DMS79 treated with DMSO at 0.1 percent for 48 hours (cell line): ENCODE measurements at regions not wholly inside any gene's neighbourhood (a gene's known extent, or its start where the extent isn't known, plus 50 kb on each side); places are given as distances from the start of the nearest gene placed in this dataset.
"Not testable (repeated sequence)": the region's sequence is repeated elsewhere in the genome, so short reads cannot be mapped to it uniquely, and the experiment has no call there.

Source experiments
- DNase-seq: peaks from one replicate; lab custom pipeline; 2025; lab: John Stamatoyannopoulos, UW

DNA sequence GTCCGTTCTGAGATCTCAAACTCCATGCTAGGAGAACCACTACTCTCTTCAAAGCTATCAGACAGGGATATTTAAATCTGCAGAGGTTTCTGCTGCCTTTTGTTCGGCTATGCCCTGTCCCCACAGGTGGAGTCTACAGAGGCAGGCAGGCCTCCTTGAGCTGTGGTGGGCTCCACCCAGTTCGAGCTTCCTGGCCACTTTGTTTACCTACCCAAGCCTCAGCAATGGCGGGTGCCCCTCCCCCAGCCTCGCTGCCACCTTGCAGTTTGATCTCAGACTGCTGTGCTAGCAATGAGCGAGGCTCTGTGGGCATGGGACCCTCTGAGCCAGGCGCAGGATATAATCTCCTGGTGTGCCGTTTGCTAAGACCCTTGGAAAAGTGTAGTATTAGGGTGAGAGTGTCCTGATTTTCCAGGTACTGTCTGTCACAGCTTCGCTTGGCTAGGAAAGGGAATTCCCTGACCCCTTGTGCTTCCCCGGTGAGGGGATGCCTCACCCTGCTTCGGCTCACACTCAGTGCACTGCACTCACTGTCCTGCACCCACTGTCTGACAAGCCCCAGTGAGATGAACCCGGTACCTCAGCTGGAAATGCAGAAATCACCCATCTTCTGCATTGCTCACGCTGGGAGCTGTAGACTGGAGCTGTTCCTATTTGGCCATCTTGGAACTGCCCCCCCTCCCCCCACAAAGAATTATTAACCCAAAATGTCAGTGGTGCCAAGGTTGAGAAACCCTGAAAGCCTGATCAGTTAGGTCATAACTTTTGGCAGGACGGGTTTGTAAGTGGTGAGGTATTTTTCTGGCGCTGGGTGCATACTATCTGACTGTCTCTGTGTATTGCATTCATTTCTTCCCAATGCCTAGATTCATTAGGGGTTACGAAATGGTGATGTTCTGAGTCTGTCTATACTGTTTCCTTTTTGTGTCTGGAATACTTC, 181.4 kb downstream of the TEX29 start:
- not testable (repeated sequence) for DNase-seq

DNA sequence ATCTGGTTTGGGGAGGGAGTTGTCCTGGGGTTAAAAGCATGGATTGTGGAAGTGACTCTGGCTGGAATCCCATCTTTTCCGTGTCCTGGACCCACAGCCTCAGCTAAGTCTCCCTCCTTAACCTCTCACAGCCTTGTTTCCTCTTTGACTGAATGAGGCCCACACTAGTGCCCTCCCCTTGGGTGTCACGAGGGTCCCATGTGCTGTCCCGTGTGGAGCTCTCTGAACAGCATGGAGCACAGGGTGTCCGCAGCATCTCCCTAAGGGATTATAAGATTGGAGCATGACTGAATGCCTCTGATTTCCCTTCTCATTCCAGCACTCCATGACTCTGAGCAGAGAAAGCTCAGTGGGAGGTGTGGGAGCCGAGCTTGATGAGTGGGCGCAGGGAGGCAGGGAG, 182.5 kb downstream of the TEX29 start:
- DNase-seq: no peak

DNA sequence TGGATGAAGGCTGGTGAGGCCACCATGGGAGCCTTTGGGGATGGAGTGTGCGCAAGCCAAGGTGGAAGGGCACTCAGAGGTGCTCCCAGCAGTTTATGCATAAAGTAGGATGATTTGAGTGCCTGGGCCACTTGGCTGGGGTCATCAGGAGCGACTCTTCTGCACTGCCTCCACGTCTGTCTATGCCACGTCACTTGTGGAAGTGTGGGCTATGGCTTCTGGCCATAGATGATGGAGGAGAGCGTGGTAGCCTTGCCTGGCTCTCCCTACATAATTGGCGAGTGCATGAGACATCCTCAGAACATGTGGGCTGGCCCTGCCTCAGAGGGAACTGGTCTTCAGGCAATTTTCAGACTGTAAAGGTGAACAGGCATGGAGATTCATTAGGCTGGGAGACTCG, 182.9 kb downstream of the TEX29 start:
- no peak for DNase-seq

DNA sequence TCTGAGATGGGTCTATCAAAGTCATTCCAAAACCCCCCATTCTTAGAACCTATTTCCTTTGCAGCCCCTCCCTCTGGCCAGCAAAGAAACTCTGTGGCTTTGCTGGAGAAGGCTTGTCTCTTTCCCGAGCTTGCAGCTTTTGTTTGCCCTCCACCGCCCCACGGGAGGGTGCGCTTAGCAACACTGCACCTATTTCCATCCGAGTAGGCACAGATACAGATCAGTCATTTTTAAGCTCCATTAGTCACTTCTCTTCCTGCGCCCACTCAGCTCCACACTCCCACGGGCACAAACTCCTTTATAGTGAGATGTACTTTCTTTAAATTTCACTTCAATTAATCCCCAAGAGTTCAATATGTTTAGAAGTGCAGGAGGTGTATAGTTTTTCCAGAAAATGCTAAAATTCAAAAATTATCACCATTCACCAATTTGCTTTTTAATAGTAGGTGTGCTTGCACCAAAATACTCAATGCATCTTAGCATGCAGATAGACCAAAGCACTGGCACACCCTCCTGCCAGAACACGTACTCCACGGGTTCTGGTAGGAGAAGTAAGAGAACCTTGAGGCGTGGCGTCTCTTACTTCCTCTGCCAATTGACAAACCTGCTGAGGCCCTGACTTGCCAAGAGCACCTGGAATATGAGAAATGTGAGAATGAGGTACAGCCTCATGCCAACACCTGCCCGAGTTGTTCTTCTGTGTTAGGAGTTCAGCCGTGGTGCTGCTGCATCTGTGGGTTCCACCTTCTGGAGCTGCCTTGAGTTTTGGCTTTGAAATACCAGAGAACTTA, 183.7 kb downstream of the TEX29 start:
- DNase-seq: peak; percentile 79

DNA sequence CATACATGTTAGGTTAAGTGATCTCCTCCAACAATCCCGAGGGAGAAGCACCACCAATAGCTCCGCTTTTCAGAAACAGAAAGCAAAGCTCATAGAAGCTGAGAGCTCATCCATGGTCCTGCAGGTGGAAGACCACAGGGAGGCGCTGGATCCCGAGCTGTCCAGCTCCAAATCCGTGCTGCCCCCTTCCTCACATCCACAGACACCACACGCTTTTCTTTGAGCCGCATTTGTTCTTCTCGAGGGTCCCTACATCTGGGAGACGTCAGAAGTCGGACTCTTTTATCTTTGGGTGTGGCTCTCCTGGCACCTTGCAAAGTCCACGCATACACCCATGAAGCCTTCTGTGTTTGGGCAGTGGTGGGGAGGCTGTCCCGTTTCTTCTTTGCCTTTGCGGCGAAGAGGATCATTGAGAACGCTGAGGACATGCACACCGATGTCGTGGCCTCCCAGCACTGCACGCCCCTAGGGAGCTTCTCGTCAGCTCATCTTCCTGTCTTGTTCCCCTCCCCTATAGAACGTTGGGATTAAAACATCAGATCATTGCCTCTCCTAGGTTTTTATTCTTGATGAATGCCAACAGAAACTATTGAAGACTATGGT, 184.8 kb downstream of the TEX29 start:
- no peak for DNase-seq

DNA sequence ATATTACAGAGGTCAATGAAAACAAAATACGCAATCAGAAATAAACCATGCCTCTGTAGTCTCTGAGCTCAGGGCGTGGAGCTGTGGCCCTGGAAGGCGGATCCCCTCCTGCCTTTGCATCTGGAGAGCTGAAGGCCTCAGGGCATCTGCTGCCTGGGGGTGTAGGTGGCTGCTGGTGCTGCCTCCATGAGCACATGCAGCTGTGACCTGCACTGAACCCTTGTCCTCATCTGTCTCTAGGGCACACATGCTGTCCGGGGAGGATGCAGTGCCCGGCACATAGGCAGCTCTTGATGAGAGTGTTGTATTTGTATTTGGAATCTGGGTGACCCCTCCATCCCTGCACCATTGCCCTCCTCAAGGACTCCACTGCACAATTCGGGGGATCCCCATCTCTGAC, 185.7 kb downstream of the TEX29 start:
- DNase-seq: no peak

DNA sequence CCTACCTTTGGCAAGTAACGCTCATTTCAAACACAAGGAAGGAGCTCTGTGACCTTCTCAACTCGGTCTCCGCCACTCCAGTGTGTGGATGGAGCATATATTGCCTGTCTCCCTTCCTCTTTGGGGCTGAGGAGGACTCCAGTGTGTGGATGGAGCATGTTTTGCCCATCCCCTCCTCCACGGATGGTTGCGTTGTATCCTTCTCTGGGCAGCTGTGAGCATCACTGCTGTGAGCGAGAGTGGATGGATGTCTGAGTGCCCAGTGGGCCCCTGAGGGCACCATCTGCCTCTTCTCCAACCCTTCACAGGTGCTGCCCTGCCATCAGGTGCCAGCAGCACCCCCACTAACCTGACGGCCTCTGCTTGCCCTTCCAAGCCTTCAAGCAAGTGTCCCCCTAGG, 186.2 kb downstream of the TEX29 start:
- DNase-seq: no peak

DNA sequence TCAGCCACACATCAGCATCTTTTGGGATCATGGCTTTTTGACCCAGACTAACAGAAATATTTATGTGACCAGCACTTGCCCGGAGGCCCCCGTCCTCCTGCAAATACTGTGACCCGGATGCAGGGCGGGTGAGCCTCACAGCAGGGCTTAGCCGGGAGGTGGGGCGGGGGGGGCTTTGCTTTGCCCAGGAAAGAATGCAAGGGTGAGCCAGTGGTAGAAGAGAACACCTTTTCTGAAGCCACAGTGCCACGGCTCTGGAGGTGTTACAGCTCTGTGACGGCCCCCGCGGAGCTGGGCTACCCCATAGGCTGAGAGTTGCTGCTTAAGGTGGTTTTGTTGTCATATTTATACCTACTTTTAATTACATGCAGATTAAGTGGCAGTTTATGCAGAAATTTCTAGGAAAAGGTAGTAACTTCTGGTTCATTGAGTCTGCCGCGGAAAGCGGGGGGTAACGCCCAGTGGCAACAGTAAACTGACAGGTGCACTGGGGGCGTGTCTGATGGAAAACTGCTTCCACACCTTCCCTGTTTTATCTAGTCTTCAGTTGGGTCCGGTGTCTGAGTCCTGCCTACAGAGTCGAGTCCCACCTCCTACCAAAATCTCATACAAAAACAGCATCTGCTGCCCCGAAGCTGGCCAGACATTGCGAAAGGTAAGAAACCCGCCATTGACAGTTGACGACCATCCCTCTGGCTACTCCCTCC, 187.9 kb downstream of the TEX29 start:
- peak; percentile 77 for DNase-seq

DNA sequence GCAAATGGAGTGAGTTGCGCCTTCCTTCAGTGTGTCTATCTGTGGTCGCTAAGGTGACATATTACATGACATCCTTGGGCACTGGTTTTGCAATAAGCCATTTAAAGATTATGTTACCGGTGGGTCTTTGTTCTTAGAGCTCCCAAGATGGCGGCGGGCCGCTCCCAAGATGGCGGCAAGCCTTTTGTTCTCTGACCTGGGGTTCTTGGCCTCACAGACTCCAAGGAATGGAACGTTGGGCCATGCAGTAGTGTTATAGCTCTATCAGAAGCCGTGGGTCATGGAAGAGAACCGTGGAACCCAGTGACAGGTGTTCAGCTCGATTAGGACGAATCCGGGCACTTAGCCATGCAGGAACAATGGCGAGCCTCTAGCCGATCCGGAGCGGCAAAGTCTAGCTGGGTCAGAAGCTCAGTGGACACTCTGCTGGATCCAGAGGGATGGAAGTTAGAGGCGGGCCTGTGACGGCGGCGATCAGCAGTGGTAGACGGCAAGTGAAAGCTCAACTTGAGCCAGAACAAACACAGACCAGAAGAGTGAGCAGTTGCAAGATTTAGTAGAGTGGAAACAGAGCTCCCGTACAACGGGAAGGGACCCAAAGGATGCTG, 188.6 kb downstream of the TEX29 start:
- DNase-seq: peak; percentile 67

DNA sequence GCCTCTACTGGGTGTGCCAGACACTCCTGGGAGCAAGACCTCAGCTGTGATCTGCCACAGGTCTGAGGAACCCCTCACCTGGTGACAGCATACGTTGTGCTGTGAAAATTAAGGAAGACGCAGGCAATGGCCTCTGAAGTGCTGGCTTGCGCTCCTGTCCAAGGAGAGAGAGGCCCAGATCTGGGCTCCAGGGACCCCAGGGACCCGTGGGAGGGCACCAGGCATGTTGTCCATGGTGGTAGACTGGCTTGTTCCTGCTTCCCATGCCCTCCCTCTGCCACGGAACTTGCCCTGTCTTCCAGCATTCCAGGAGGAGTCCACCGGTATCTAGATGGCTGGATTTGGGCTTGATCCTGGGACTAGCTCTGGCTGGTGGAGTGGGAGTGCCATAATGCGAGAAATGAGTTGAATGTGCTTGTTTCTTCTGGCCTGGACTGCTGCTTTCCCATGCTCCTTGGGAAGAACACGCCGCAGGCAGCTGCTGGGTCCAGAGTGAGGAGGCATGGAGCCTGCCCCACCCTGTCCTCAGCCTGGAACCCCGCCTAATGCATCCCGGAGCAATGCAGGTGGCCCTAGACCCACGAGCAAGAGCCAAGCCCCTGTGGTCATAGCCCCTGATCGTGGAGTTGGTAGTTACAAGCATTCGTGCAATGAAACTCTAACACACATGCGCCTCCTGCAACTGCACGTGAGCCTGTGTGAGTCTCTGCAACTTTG, 190.2 kb downstream of the TEX29 start:
- DNase-seq: no peak

DNA sequence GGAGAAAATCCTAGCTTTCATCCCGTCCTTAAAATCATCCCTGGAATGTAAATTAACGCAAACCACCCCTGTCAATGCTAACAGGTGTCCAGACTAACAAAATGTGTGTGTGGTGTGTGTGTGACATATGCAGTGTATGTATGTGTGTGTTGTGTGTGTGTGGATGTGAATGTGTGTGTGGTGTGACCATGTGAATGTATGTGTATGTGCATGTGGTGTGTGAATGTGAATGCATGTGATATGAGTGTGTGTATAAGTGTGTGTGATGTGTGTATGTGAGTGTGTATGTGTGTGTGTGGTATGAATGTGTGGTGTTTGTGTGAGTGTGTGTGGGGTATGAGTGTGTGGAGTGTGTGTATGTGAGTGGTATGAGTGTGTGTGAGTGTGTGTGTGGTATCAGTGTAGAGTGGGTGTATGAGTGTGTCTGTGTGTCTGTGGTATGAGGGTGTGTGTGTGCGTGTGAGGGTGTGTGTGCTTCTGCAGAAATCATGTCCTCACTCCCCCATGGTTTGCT, 190.8 kb downstream of the TEX29 start:
- DNase-seq: no peak

DNA sequence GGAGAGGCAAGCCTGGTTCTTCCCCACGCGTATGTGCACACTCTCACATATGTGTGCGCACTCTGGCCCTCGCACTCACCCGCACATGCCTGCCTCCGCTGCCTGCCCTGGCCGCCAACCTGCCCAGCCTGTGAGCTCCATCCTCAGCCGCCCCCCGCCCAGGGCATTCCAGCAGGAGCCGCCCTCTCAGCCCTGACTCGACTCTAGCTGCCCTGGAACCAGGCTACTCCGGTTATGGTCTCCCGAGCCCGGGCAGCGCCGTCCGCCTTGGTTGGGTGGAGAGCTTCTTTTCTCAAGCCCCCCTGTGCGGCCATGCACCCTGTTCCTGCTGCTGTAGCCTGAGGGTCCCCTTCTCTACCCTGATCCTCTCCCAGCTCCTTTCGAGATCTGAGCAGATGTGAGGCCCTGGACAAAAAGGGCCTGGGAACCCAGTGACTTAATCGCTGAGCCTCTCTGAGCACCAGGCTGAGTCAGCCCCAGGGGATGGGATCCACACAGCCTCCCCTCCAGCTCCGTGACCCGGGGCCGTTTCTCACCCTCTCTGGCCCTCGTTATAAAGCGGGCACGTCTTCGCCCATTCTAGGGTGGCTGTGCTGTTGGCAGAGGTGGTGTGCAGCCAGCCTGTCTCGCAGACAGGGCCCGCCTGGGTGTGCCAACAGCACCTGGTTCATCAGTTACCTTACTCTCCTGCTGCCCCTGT, 191.5 kb downstream of the TEX29 start:
- DNase-seq: no peak

DNA sequence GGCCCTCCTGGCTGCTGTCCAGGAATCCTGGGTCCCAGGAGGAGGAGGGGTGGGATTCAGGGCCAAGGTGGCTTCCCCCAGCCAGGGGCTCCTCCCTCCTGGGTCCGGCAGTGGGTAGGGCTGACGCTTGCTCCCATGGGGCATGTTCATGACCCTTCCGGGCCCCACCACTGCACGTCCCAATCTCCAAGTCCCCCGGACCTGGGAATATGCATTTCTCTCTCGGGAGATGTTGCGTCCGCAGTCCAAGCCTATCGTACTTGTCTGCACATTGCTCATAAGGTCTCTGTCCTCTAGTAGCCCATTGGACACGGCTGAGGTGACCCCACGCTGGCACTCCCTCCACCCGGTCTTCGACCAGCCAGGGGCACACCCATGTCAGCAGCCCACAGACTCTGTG, 192.3 kb downstream of the TEX29 start:
- no peak for DNase-seq

DNA sequence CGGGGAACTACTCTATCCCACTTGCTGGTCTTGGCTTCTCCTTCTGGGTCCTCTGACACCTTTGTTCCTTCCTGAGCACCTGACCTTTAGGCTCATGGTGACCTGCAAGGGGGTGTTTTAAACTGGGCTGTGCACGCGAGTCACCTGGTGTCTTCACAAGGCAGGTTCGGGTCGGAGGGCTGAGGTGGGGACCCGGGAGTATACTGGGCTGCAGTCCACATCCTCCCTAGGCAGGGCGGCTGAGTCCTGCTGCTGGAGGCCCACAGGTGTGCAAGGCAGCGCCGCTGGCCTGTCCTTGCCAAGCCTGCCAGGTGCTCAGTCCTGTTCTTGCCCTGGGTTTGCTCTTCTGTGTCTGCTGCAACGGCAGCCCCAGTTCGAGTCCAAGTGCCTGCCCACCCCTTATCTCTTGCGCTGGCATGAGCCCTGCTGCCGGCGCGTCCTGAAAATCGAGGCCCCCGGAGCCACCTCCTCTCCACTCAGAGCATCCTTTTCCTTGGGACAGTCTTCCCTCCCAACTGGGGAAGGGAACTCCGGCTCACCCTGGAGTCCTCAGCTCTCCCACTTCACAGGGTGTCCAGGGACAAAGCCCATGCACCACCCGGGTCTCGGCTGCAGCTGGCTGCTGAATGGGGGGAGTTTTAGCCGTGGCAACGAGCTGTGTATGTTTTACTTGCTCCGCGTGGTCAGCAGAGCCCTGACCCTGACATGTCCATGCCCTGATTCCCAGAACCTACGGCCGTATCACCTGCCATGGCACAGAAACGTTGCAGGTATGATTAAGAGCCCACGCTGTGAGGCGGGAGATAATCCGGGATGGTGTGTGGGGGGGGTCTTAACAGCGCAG, 193.5 kb downstream of the TEX29 start:
- no peak for DNase-seq

DNA sequence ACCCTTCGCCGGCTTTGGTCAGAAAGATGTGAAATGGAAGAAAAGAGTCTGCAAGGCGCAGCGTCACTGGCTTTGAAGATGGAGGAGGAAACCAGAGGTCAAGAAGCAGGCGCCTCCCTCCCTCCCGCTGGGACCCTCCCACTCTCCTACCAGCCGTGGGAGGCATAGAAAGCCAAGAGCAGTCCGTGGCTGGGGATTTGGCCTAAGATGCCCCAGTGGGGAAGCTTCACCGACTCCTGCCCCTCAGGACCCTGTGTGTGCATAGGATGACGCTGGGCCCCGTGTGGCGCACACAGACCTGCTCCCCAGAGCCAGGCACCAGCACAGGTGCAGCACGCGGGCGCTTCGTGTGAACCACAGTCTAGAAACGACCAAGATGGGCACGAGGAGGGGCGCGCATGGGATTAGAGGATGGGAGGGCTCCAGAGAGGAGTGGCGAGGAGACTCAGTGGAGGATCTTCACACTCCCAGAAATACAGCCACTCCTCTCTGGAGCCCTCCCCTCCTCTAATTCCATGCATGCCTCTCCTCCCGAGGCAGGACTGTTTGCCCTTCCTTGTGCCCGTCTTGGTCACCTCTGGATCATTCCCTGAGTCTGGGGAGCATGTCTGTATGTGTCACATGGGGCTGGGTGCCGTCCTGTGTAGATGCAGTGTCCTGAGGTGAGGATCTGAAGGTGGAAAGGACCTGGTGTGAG, 194.3 kb downstream of the TEX29 start:
- no peak for DNase-seq

DNA sequence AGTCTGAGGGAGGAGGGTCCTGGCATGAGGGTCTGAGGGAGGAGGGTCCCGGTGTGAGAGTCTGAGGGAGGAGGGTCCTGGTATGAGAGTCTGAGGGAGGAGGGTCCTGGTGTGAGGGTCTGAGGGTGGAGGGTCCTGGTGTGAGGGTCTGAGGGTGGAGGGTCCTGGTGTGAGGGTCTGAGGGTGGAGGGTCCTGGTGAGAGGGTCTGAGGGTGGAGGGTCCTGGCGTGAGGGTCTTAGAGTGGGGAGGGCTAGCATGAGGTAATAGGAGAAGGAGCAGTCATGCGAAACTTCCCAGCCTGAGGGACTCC, 194.8 kb downstream of the TEX29 start:
- DNase-seq: no peak

DNA sequence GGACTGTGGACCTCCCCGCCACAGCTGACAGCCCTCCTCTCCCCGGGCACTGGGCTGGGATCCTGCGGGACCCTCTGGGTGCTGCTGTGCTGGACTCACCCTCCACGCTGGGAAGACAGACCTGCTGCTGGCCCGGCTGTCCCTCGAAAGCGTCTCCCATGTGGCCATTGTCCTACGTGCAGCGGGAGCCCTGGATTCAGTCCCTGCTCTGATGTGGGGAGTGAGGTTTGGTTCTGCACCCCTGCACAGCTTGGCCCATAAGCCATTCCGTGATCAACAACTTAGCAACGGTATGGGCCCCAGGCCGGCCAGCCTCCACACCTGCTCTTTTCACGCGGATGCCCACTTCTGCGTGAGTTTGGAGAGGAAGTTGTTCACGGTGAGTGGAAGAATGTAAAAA, 195.2 kb downstream of the TEX29 start:
- no peak for DNase-seq

DNA sequence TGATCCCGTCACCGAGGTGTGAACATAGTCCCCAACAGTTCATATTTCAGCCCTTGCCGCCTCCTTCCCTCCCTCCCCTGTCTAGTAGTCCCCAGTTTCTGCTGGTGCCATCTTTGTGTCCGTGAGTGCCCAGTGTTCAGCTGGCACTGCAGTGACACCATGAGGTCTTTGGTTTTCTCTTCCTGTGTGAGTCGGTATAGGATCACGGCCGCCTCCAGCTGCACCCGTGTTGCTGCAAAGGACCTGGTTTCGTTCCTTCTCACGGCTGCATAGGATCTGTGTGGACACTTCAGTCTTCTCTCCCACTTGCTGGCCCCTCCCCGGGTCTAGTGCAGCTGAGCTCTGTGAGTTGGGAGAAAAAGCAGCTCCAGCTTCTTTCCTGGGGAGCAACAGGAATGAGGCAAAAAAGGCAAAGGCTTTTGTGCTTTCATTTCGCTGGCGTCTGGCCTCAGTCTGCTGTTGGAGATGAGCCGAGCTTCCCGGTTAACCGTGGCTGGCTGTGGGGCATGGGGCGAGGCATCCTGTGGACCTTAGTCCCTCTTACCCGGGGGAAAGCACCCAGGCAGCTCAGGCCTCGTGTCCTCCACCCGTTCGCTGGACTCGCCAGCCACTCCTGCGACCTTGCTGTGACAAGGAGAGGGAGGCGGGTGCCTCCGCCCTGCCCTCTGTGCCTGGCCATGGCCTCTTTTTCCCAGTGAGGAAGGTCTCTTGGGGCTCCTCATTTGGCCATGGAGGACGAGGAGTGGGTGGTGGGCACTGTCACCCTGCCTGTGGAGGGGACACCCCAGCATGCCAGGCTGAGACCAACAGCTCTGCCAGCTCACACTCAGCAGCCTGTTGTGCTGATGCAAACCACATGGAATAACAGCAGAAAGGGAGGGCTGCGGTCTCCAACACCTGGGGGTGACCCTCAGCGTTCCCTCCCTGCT, 196.5 kb downstream of the TEX29 start:
- no peak for DNase-seq
